ENCODE measurements at regions not wholly inside any gene's neighbourhood (a gene's known extent, or its start where the extent isn't known, plus 50 kb on each side); places are given as distances from the start of the nearest gene placed in this dataset.

GRCh38 chr22:47580121-47580520, 817.7 kb downstream of the TBC1D22A start:
- DNase-seq (ENCODE audit: low read depth in 2 of 3, low spot score in 2 of 3) = no peak

- no peak for DNase-seq (ENCODE audit: low read depth in 2 of 3, low spot score in 2 of 3)
These were observed 814.5 kb downstream of the TBC1D22A start for GRCh38 chr22:47576908-47577307.

DNA sequence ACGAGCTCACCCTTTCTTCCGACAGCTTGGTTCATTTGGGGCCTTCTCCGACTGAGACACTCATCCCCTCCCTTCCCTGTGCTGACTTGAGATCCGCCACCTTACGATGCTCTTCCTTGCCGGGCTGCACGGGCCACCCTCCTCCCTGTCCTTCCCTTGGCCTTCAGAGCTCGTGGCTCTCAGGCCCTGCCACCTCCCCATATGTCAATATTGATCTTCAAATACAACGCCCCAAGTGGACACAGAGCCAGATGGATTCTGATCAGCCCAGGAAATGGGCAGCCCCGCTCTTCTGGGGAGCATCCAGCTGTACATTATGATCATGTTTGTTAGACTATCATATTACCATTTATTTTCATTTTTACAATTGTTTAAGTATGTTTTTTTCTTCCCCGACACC, 812.8 kb downstream of the TBC1D22A start:
- no peak for DNase-seq (ENCODE audit: low read depth in 2 of 3, low spot score in 2 of 3)

DNA sequence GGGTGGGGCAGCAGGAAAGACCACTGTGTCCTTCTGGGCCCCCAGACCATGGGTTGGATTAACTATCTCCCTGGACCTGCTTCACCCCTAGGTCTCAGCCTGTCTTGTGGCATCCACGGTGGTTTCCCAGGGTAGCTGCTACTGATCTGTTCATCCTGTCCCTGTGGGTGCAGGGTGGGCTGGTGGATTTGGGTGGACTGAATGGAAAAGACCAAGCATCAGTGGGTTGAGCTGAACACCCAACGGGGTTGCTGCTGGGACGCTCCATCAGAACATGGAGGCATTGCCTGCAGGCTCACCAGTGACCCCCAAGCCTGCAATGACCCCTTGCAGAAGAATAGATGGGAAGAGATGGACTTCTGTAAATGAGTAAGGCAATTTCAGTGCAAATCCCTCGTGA, 812.1 kb downstream of the TBC1D22A start:
- DNase-seq (ENCODE audit: low read depth in 2 of 3, low spot score in 2 of 3) = no peak

DNA sequence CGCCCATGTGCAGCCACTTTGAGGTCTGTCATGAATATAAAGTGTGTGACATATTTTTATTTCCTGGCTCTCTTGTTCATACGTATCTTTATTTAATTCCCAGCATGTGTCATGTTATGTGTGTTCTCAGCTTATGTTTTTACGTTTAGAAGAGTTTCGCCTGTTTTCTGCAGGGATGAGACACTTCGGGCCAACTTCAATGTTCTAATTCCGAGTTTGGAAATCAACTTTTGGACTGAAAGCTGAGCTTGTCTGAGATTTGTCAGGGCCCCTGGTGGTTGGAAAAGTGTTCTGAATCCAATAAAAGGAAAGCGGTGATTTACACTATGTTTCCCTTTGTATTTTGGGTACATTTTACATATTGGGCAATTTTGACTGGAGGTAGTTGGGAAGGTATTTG, 810.7 kb downstream of the TBC1D22A start:
- DNase-seq (ENCODE audit: low read depth in 2 of 3, low spot score in 2 of 3) = no peak

DNA sequence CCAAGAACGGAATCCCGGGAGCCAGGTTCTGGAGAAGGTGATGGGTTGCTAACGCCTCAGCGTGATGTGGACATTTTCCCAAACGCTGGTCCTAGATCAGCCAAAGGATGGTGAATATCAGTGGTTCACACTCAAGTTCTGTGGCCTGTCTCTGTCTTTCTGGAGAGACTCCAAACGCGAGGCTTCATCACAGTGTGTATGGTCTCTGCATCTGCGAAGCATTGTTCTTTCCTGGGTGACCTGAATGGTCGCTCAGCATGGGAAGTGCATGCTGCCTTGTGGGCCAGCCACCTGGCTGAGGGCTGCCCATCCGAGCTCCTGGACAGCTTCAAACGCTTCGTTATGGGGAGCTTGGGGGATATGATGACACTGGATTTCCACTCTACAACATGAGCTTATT, 810.0 kb downstream of the TBC1D22A start:
- no peak for DNase-seq (ENCODE audit: low read depth in 2 of 3, low spot score in 2 of 3)

- no peak for DNase-seq (ENCODE audit: low read depth in 2 of 3, low spot score in 2 of 3)
These were observed 809.2 kb downstream of the TBC1D22A start for GRCh38 chr22:47571616-47572015.

DNA sequence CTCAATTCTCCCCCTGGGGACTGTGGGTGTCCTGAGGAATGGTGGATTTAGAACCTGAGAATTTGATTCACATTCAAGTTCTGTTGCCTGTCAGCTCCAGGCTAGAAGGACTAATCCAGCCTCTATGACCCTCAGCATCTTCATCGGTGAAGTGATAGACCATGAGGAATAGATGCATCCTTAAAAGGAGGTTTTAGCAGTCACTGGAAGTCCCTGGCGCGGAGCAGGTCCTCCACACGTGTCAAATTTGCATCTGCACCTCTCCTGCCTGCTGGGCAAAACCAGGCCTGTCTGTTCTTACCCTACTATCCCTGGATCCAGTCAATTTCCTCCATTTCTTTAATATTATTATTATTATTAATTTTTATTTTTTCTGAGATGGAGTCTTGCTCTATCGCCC, 808.4 kb downstream of the TBC1D22A start:
- no peak for DNase-seq (ENCODE audit: low read depth in 2 of 3, low spot score in 2 of 3)

GRCh38 chr22:47570300-47570685, 807.8 kb downstream of the TBC1D22A start:
- DNase-seq (ENCODE audit: low read depth in 2 of 3, low spot score in 2 of 3) = no peak

DNA sequence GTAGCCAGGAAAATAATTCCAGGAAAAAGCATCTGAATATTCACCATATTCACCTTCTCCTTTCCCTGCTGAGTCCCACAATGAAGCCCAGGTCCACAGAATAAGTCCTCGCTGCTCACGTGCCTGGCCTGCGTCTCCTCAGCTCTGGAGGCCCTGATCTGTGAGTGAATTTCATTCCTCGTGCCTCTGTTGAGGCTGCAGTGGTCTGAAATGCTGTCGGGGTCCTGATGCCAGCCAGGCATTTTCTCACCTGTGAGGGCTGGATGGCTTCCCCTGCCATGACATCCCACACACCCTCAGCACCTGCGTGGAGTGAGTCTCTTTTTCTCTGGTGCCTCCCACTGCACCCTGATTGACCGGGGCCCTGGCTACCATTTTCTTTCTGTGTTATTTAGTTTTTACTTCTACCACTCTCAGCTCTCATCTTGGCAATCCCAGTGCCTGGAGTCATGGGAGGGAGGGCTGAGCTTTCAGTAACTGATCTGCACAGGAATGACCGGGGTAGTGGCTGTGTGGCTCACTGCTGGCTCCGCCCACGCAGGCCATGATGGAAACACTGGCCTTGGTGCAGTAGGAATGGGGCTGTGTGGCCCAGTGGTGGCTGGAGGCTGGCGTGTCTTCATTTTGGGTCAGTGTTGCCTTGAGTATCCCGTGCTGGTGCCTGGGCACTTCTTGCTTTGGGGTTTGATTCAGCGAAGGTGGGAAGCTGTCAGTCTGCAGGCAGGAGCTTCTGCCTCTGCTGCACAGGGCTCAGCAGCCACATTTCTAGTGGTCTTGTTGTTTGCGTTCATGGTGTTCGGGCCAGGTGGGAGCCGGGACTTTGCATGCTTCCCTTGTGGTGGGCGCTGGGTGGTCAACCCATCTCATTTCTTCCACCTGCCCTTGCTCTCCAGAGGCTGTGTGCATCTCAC, 807.2 kb downstream of the TBC1D22A start:
- DNase-seq (ENCODE audit: low read depth in 2 of 3, low spot score in 2 of 3) = no peak

GRCh38 chr22:47568700-47569099, 806.2 kb downstream of the TBC1D22A start:
- DNase-seq (ENCODE audit: low read depth in 2 of 3, low spot score in 2 of 3) = no peak

DNA sequence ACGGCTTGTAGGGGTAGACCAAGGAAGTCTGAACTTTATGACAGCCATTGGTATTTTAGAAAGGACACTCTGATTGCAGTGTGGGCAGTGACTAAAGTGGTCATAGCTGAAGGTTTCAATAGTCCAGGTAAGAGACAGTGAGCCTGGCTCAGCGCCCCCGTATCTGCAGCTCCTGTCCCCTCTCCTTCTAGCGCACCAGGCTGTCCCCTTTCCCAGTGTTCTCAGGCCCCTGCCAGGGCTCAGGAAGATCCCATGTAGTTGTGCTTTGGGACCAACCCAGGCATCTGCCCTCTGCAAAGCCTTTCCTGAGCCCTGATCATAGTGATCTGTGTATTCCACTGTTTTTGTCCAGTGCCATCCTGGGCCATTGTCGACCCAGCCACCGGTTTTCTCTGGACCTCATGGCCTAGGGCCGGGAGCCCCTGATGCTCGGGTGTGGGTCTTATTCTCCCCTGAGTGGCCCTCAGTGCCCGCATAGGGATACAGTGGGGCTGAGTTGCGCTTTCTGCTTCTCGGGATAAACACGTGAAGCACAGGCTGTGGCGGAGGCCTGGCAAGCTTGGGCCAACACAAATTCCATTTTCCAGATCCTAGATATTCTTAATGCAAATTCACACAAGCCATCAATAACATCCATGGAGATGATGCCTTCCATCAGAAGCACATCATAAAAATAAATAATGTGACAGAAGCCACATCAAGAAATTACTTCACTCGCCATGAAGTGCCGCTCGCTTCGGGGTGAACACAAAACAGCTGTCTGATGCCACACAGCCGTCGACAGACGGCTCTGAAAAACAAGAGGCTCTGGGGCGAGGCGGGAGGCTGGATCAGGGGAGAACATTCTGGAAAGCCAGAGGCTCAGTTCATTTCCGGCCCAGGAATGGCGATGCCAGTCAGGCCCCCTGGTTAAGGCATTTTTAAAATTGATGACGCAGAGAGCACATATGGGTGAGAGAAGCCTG, 805.0 kb downstream of the TBC1D22A start:
- no peak for DNase-seq (ENCODE audit: low read depth in 2 of 3, low spot score in 2 of 3)

GRCh38 chr22:47566491-47566890, 804.0 kb downstream of the TBC1D22A start:
- no peak for DNase-seq (ENCODE audit: low read depth in 2 of 3, low spot score in 2 of 3)

DNA sequence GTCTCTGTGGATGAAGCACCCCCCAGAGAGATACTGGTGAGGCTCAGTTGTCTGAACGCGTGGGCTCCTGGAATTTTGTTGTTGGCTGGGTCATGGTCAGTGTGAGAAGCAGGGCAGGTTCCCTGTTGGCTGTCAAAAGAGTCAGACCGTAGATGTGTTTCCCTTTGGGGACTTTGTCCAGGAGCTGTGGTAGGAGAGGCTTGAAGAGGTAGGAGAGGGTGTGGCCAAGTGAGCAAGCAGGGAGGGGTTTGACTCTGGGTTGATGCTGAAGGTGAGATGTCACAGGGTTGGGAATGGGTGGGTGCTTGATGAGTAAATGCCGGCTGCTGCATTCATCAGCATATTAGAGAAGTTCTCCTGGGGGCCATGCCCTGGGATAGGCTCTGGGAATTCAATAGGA, 803.2 kb downstream of the TBC1D22A start:
- no peak for DNase-seq (ENCODE audit: low read depth in 2 of 3, low spot score in 2 of 3)

GRCh38 chr22:47564651-47565434, 802.4 kb downstream of the TBC1D22A start:
- DNase-seq (ENCODE audit: low read depth in 2 of 3, low spot score in 2 of 3) = no peak

GRCh38 chr22:47564158-47564450, 801.7 kb downstream of the TBC1D22A start:
- DNase-seq (ENCODE audit: low read depth in 2 of 3, low spot score in 2 of 3) = no peak

- no peak for DNase-seq (ENCODE audit: low read depth in 2 of 3, low spot score in 2 of 3)
These were observed 801.1 kb downstream of the TBC1D22A start for GRCh38 chr22:47563406-47564157.

- no peak for DNase-seq (ENCODE audit: low read depth in 2 of 3, low spot score in 2 of 3)
These were observed 799.3 kb downstream of the TBC1D22A start for GRCh38 chr22:47561766-47562165.

DNA sequence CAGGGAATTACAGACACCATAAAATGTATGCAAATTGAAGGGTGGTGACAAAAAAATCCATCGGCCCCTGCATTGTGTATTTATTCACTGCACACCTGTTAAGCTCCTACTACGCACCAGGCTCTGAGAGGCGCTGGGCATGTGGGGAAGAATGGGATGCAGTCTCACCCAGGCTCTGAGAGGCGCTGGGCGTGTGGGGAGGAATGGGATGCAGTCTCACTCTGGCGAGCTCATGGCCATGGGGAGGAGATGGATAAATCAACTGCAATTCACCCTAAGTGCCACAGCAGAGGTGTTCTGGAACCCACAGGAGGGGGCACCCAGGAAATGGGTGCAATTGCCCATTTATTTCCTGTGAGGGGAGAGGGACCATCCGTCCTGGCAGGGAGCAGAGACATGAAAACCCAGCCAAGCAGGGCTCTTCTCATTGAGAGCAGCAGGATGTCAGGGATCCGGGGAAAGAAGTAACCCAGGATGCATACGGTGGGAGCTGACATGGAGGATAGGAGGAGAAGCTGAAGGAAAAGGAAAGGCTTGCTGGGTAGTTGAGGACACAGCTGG, 798.7 kb downstream of the TBC1D22A start:
- DNase-seq (ENCODE audit: low read depth in 2 of 3, low spot score in 2 of 3) = no peak

All from hematopoietic multipotent progenitor cell (in vitro differentiated cells).